Osteoblast (primary cell): ENCODE measurements at regions not wholly inside any gene's neighbourhood (a gene's known extent, or its start where the extent isn't known, plus 50 kb on each side); places are given as distances from the start of the nearest gene placed in this dataset.

Experiments
- DNase-seq: peaks from one replicate; pipeline ENCODE4 v3.0.0; 2011; ENCODE audit warnings: low spot score, mixed read lengths; ENCODE audit not compliant: insufficient read length; ENCODE audit errors: missing footprints
- H2AFZ ChIP-seq: 2 replicates; pipeline ENCODE4 v1.6.0; 2011; ENCODE audit warnings: mild to moderate bottlenecking, low read length
- H3K27ac ChIP-seq: 2 replicates; pipeline ENCODE4 v1.5.1; 2011; ENCODE audit warnings: mild to moderate bottlenecking, low read depth, low read length, moderate library complexity
- H3K27me3 ChIP-seq: 2 replicates; pipeline ENCODE4 v1.6.0; 2012; ENCODE audit warnings: mild to moderate bottlenecking, control low read depth, inconsistent platforms, low read length, moderate library complexity; ENCODE audit not compliant: insufficient read depth
- H3K36me3 ChIP-seq: 2 replicates; pipeline ENCODE4 v1.5.1; 2011; ENCODE audit warnings: mild to moderate bottlenecking, low read length, control low read depth, moderate library complexity; ENCODE audit not compliant: insufficient read depth
- H3K4me1 ChIP-seq: 2 replicates; pipeline ENCODE4 v1.5.1; 2011; ENCODE audit warnings: mild to moderate bottlenecking, low read length, control low read depth, moderate library complexity; ENCODE audit not compliant: insufficient read depth
- H3K4me2 ChIP-seq: 2 replicates; pipeline ENCODE4 v1.6.0; 2011; ENCODE audit warnings: mild to moderate bottlenecking, low read length; ENCODE audit not compliant: insufficient read depth
- H3K4me3 ChIP-seq: fragments of 200-600 bp; sonication (generic); 3 replicates; pipeline ENCODE4 v1.5.1; 2012; ENCODE audit warnings: mild to moderate bottlenecking, low read length, inconsistent platforms; ENCODE audit not compliant: insufficient read depth
- H3K79me2 ChIP-seq: 2 replicates; pipeline ENCODE4 v1.6.0; 2012; ENCODE audit warnings: mild to moderate bottlenecking, low read length, control low read depth, inconsistent platforms; ENCODE audit not compliant: insufficient read depth
- H3K9me3 ChIP-seq: 2 replicates; pipeline ENCODE4 v1.5.1; 2011; ENCODE audit warnings: low read depth, low read length, control low read depth
- H4K20me1 ChIP-seq: 2 replicates; pipeline ENCODE4 v1.6.0; 2012; ENCODE audit warnings: mild to moderate bottlenecking, low read length, control low read depth; ENCODE audit not compliant: insufficient read depth
- TF ChIP-seq, protein P1 (sequence below): IDR thresholded peaks from 2 replicates; pipeline ENCODE4 v1.5.1; 2011; ENCODE audit warnings: mild to moderate bottlenecking, low read depth, low read length, moderate library complexity; ENCODE audit errors: extremely low read depth

DNA sequence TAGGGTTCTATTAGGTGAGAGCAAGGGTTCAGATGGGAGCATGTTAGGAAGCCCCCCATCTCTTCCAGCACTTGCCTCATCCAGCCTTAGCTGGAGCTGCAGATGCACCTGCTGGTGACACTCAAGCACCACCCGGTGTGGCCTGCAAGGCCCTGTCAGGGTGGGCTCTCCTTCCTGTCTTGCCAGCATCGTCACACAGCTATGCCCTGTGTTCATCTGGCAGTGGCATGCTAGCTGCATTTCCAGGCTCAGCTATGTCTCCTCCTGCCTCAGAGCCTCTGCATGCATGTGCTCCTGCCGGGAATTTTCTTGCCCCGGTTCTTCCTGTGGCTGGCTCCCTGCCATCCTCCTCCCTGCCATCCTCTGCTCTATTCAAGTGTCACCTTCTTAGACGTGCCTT is 129.7 kb upstream of the KLF6 start:
- Histone ChIP-seq H2AFZ (no peak overlapping the region), H4K20me1 (no peaks in the 10 kb centered on the region), H3K4me2 (no peak overlapping the region), H3K4me3 (no peak overlapping the region), H3K79me2 (no peaks in the 10 kb centered on the region), H3K27me3 (no peaks in the 10 kb centered on the region), H3K27ac (no peak overlapping the region), H3K4me1 (no peaks in the 10 kb centered on the region), H3K9me3 (no peaks in the 10 kb centered on the region), H3K36me3 (no peaks in the 10 kb centered on the region)
- DNase-seq, result no peak
- TF ChIP-seq, protein P1, sequence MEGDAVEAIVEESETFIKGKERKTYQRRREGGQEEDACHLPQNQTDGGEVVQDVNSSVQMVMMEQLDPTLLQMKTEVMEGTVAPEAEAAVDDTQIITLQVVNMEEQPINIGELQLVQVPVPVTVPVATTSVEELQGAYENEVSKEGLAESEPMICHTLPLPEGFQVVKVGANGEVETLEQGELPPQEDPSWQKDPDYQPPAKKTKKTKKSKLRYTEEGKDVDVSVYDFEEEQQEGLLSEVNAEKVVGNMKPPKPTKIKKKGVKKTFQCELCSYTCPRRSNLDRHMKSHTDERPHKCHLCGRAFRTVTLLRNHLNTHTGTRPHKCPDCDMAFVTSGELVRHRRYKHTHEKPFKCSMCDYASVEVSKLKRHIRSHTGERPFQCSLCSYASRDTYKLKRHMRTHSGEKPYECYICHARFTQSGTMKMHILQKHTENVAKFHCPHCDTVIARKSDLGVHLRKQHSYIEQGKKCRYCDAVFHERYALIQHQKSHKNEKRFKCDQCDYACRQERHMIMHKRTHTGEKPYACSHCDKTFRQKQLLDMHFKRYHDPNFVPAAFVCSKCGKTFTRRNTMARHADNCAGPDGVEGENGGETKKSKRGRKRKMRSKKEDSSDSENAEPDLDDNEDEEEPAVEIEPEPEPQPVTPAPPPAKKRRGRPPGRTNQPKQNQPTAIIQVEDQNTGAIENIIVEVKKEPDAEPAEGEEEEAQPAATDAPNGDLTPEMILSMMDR, result no peak

DNA sequence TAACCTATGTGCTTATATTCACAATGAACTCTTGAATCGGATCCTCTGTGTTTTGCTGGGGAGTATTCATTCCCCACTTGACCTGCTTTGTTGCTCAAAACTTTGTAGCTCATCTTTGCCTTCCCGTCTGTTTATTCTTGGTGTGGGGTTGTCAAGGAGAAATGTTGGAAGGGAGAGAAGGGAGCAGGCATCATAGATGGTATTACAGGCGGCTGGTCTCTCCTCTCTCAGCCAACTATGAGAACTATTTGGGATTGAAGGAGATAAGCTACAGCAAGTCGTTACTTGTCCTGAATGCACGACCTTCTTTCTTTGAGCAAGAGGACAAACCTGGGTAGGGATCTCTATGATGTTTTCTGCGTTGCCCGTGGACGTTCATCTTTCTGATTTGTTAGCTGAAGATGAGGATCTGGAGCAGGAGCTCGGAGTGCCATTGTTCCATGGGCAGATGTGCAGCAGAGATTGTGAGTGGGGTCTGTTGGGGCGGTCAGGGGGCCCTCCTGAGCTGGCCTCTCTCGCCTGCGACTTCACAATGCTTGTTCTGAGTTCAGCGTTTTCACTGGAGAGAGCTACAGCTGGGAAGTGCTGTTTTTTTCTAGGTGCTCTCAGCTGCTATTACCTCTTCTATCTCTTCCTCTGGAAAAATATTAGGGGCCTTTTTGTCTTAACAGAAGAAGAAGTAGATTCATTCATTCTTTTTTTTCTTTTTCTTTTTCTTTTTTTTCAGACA is 126.9 kb upstream of the KLF6 start:
- Histone ChIP-seq H3K27me3 (no peaks in the 10 kb centered on the region), H3K36me3 (no peaks in the 10 kb centered on the region), H3K4me3 (no peak overlapping the region), H3K4me1 (peaks cover 3% of the 10 kb centered on the region), H4K20me1 (no peaks in the 10 kb centered on the region), H3K4me2 (no peak overlapping the region), H3K9me3 (no peaks in the 10 kb centered on the region), H3K79me2 (no peaks in the 10 kb centered on the region), H2AFZ (peak overlapping the region; percentile 12), H3K27ac (no peak overlapping the region)
- no peak for DNase-seq
- TF ChIP-seq, protein P1, result no peak

DNA sequence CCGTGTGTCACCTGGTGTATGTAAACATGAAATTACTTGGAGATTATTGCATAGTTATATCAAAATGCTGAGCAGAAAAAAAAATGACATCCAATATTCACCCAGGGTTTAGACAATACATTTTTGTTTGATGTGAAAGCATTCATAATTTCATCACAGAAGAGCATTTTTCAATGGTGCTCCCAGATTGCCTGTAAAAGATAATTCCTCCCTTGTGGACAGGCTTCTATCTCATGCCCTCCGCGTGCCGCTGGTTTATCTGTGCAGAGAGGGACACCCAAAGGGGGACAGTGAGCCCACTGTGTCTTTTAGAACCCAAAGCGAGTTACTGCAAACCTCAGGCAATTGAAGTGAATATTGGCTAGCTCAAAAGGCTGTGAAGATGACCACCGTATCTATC is 126.2 kb upstream of the KLF6 start:
- H3K4me3 ChIP-seq, result no peak overlapping the region
- TF ChIP-seq, protein P1, result no peak
- H3K27ac ChIP-seq, result no peak overlapping the region

DNA sequence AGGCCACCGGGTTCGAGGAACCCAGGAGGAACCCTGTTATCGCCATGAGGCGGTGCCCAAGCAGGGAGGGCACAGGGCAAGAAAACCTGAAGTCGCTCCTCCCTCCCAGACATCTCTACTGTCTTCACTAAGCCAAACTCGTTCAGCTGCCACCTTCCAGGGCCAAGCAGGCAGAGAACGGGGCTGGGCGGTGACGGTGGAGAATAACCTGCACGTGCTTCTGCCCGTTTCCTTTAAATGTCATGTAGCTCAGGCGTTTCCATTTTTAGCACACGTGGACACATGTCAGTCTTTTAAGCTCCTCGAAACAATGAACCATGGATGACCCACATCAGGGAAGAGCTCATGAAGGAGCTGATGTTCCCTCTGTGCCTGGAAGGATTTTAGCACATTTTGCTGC is 124.3 kb upstream of the KLF6 start:
- Histone ChIP-seq H3K27ac (no peak overlapping the region), H2AFZ (no peak overlapping the region), H3K9me3 (no peaks in the 10 kb centered on the region), H3K79me2 (no peaks in the 10 kb centered on the region), H3K4me3 (no peak overlapping the region), H3K27me3 (no peaks in the 10 kb centered on the region), H4K20me1 (no peaks in the 10 kb centered on the region), H3K4me1 (peaks cover 3% of the 10 kb centered on the region), H3K4me2 (no peak overlapping the region), H3K36me3 (no peaks in the 10 kb centered on the region)
- DNase-seq, result no peak
- TF ChIP-seq, protein P1, result no peak

More for the DNA sequence above, 126.2 kb upstream of the KLF6 start:
- H3K36me3 ChIP-seq, result no peaks in the 10 kb centered on the region
- no peaks in the 10 kb centered on the region for H3K9me3 ChIP-seq
- H3K27me3 ChIP-seq, result no peaks in the 10 kb centered on the region
- no peak overlapping the region for H2AFZ ChIP-seq
- DNase-seq, result no peak
- H3K79me2 ChIP-seq, result no peaks in the 10 kb centered on the region
- no peak overlapping the region for H3K4me2 ChIP-seq
- H3K4me1 ChIP-seq, result peaks cover 3% of the 10 kb centered on the region
- H4K20me1 ChIP-seq, result no peaks in the 10 kb centered on the region
